Progenitor cell of endocrine pancreas (in vitro differentiated cells): ENCODE measurements at regions not wholly inside any gene's neighbourhood (a gene's known extent, or its start where the extent isn't known, plus 50 kb on each side); places are given as distances from the start of the nearest gene placed in this dataset.

ENCODE experiments used
- DNase-seq: peaks from one replicate; pipeline ENCODE4 v3.0.0; 2021; ENCODE audit warnings: low spot score; ENCODE audit not compliant: unreplicated experiment
- H3K27ac Mint-ChIP-seq: 2 replicates; pipeline ENCODE4 v1.8.0; 2021; ENCODE audit warnings: mild to moderate bottlenecking, moderate library complexity, mixed read lengths
- H3K27me3 Mint-ChIP-seq: 2 replicates; pipeline ENCODE4 v1.8.0; 2021; ENCODE audit warnings: mixed read lengths
- H3K36me3 Mint-ChIP-seq: 2 replicates; pipeline ENCODE4 v1.8.0; 2022; ENCODE audit warnings: mixed read lengths; ENCODE audit not compliant: insufficient read depth
- H3K4me1 Mint-ChIP-seq: 2 replicates; pipeline ENCODE4 v1.8.0; 2021; ENCODE audit warnings: low read depth, mixed read lengths
- H3K4me3 Mint-ChIP-seq: 2 replicates; pipeline ENCODE4 v1.8.0; 2021; ENCODE audit warnings: low read depth, mild to moderate bottlenecking, moderate library complexity, mixed read lengths
- H3K9me3 Mint-ChIP-seq: 2 replicates; pipeline ENCODE4 v1.8.0; 2021; ENCODE audit warnings: low read depth, mixed read lengths
- TF ChIP-seq, protein P1 (sequence below): fragments of 200-600 bp; sonication (generic); IDR thresholded peaks from one replicate; pipeline ENCODE4 v1.5.0; 2021; ENCODE audit warnings: antibody characterized with exemption, mild to moderate bottlenecking; ENCODE audit not compliant: unreplicated experiment

DNA sequence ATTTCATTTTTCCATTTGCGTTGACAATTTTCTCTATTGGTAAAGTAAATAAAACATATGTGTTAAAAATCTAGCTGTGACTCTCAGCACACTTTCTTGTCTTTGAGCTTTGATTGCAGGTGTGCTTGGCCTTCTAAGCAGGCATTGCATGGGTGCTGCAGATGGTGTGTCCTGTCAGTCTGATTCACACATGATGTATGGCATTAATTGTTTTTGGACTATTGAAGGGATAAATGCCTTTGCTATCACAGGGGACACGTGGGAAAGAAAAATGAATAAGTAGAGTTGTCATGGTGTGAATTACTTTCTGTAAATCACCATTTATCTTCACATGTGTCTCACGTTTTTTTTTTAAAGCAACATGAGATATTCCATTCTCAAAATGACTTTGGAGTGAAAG lies 211.3 kb upstream of the NAV3 start:
- Mint-ChIP-seq H3K36me3 (no peaks in the 10 kb centered on the region), H3K4me3 (no peak overlapping the region), H3K27ac (no peak overlapping the region), H3K9me3 (peaks cover 7% of the 10 kb centered on the region), H3K4me1 (peaks cover 2% of the 10 kb centered on the region), H3K27me3 (no peaks in the 10 kb centered on the region)
- no peak for DNase-seq
- TF ChIP-seq, protein P1, sequence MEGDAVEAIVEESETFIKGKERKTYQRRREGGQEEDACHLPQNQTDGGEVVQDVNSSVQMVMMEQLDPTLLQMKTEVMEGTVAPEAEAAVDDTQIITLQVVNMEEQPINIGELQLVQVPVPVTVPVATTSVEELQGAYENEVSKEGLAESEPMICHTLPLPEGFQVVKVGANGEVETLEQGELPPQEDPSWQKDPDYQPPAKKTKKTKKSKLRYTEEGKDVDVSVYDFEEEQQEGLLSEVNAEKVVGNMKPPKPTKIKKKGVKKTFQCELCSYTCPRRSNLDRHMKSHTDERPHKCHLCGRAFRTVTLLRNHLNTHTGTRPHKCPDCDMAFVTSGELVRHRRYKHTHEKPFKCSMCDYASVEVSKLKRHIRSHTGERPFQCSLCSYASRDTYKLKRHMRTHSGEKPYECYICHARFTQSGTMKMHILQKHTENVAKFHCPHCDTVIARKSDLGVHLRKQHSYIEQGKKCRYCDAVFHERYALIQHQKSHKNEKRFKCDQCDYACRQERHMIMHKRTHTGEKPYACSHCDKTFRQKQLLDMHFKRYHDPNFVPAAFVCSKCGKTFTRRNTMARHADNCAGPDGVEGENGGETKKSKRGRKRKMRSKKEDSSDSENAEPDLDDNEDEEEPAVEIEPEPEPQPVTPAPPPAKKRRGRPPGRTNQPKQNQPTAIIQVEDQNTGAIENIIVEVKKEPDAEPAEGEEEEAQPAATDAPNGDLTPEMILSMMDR = no peak

DNA sequence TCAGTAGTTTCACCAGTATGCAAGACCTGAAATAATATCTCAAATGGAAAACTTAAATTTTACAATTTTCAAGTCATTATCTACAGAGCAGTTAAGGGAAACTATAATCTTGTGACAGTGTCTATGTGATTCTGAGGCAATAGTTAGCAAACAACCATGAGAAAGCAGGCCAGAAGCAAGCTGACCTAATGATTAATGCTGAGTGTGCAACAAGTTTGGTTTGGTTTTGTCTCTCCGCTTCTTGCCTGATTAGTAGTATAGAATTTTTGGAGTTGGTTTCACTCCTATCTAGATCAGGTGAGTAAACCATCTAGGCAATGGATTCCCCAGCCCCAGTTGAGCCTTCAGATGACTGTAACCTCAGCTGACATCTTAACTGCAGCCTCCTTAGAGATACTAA lies 212.9 kb upstream of the NAV3 start:
- no peaks in the 10 kb centered on the region for H3K4me1 Mint-ChIP-seq
- H3K36me3 Mint-ChIP-seq = no peaks in the 10 kb centered on the region
- no peak for DNase-seq
- H3K27ac Mint-ChIP-seq = no peak overlapping the region
- peaks cover 9% of the 10 kb centered on the region for H3K9me3 Mint-ChIP-seq
- TF ChIP-seq, protein P1 = no peak
- H3K27me3 Mint-ChIP-seq = no peaks in the 10 kb centered on the region
- H3K4me3 Mint-ChIP-seq = no peak overlapping the region

DNA sequence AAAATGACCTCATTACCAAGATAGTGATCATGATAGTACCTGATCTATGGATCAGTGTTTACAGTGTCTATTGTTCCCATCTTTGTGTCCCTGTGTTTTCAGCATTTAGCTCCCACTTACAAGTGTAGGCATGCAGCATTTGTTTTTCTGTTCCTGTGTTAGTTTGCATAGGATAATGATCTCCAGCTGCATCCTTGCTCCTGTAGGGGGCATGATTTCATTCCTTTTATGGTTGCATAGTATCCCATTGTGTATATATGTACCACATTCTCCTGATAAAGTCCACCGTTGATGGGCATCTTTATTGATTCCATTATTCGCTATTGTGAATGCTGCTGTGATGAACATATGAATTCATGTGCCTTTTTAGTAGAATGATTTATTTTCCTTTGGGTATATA lies 215.4 kb upstream of the NAV3 start:
- peaks cover 9% of the 10 kb centered on the region for H3K9me3 Mint-ChIP-seq
- peaks cover 4% of the 10 kb centered on the region for H3K4me1 Mint-ChIP-seq
- H3K36me3 Mint-ChIP-seq = no peaks in the 10 kb centered on the region
- TF ChIP-seq, protein P1 = peak; percentile 5
- H3K4me3 Mint-ChIP-seq = no peak overlapping the region
- DNase-seq = no peak
- H3K27me3 Mint-ChIP-seq = no peaks in the 10 kb centered on the region
- no peak overlapping the region for H3K27ac Mint-ChIP-seq

DNA sequence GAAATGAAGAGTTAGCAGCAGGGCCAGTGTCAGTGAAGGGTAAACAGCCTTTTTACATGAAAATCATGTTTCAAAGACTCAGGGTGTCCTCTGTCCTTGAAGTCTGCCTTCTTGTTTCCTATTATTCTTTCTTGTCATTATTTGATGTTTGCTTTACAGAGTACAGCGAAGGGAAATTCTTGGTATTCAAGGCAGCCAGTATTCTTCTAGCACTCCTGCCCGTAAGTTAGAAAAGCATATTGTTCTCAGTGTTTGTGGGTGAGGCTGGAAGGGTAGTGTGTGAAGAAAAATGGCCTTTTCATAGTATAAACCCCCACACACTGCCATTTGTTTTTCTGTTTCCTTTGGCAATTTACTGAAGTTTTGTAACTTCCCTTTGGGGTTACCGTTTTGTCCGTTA lies 217.3 kb upstream of the NAV3 start:
- no peak for DNase-seq
- peaks cover 12% of the 10 kb centered on the region for H3K4me1 Mint-ChIP-seq
- H3K4me3 Mint-ChIP-seq = no peak overlapping the region
- no peak overlapping the region for H3K27ac Mint-ChIP-seq
- TF ChIP-seq, protein P1 = no peak
- H3K27me3 Mint-ChIP-seq = no peaks in the 10 kb centered on the region
- no peaks in the 10 kb centered on the region for H3K36me3 Mint-ChIP-seq
- peaks cover 9% of the 10 kb centered on the region for H3K9me3 Mint-ChIP-seq

DNA sequence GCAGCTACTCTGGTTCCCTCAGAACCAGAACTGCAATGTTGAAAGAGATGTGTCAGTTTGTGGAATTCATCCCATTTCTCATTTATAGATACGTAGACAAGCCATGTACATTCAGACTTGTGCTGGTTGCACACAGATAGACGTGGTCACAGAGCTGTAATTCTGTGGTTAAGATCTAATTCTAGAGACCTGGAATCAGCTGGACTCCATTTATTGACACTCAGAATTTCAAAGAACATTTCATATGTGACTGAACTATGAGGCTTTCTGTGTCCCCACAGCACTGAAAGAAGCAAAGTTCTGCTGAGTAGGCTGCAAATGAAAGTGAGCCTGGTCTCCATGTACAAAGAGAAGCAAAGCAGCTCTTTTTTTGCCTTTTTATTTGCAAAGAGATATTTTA lies 220.2 kb upstream of the NAV3 start:
- peaks cover 16% of the 10 kb centered on the region for H3K4me1 Mint-ChIP-seq

More for the DNA sequence above, 220.2 kb upstream of the NAV3 start:
- Mint-ChIP-seq H3K27me3 (no peaks in the 10 kb centered on the region), H3K9me3 (peaks cover 3% of the 10 kb centered on the region), H3K27ac (no peak overlapping the region), H3K4me3 (no peak overlapping the region), H3K36me3 (no peaks in the 10 kb centered on the region)
- TF ChIP-seq, protein P1 = no peak
- no peak for DNase-seq
